ENCODE measurements at regions not wholly inside any gene's neighbourhood (a gene's known extent, or its start where the extent isn't known, plus 50 kb on each side); places are given as distances from the start of the nearest gene placed in this dataset.

DNA sequence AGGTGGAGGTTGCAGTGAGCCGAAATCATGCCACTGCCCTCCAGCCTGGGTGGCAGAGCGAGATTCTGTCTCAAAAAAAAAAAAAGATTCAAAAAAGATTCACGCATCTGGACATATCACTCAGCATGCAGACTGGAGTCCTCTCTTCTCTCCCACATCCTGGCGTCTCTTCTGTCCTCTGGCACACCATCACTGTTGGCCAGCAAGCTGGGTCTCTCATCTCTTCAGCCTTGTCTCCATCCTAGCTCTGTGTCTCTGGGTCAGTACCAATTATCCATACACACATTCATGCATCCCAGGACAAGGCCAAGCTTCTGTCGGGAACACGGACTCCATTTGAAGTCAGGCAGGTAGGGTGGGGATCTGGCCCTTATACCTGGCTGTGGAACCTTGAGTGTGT is 105.5 kb upstream of the MAP1LC3B2 start:
- DNase-seq (ENCODE audit: low read depth in 3 of 3, low spot score in 2 of 3), result no peak

DNA sequence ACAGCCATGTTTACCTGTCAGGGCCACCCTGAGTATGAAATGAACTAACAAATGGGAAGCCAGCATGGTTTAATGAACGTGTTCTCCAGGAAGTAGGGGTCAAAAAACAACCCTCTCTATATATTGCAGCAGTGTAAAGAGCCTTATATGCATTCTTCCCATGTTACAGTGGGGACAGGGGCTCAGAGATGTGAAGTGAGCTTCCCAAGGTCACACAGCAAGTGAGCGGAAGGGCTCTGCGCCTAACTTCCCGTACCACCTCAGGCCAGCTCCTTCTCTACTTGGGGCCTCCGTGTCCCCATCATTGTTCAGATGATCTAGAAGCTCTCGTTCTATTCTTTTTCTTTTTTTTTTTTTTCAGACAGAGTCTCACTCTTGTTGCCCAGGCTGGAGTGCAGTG is 105.1 kb upstream of the MAP1LC3B2 start:
- no peak for DNase-seq (ENCODE audit: low read depth in 3 of 3, low spot score in 2 of 3)

DNA sequence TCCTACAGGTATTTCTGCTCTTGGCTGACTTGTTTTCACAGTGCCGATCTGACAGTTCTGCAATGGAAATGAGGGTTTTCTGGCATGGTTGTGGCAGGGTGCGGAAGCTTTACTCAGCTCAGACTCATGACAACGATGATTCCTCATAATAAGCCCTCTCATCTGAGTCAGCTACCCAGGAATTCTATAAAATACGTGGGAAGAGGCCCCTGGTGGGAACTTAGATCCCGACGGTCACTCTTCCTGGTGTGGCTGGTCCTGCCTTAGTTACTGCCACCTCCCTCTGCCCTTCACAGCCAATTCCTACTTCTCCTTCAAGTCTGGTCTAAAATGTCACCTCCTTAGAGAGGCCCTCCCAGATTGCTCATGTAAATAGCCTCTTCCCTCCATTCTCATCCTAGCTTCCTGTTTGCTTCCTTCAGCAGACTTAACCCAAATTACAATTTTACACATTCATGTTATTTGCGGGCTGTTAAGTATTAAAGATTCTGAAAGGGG is 104.2 kb upstream of the MAP1LC3B2 start:
- no peak for DNase-seq (ENCODE audit: low read depth in 3 of 3, low spot score in 2 of 3)

DNA sequence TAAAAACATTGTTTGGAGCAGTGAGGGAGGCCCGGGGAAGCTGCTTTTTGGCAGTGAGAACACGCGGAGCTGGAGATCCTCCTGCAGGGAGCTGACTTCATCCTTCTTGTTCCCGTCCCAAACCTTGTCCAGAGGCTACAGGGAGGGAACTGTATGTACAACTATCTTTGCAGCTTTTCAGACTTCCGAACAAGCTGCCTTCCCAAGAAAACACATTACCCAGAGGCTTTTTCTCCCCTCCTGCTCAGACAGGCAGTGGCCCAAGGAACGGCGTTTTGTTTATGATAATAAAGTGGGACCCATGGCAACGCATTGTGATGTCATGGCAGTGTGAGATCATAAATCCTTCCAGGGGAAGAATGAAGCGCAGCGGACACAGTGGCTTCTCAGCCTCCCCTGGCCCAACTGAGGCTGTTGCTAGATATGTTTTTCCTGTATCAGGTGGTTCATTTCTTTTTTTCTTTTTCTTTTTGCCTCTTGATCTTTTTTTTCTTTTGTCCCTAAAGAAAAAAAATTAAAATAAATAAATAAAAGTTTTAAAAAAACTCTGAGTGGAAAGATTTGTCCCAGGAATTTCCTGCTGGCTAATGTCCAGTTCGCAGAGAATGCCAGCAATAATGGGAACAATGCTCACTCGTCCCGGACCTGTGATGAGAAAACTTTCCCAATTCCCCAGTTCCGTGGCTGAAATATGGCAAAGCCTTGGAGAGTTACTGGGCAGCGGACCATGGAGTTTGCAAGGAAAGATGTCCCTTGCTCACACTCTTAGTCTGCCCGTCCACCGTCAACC is 103.4 kb upstream of the MAP1LC3B2 start:
- DNase-seq (ENCODE audit: low read depth in 3 of 3, low spot score in 2 of 3), result peak; percentile 90 to 91 (median 90)

- no peak for DNase-seq (ENCODE audit: low read depth in 3 of 3, low spot score in 2 of 3)
Measured at GRCh38 chr12:116456330-116457082, 102.7 kb upstream of the MAP1LC3B2 start.

DNA sequence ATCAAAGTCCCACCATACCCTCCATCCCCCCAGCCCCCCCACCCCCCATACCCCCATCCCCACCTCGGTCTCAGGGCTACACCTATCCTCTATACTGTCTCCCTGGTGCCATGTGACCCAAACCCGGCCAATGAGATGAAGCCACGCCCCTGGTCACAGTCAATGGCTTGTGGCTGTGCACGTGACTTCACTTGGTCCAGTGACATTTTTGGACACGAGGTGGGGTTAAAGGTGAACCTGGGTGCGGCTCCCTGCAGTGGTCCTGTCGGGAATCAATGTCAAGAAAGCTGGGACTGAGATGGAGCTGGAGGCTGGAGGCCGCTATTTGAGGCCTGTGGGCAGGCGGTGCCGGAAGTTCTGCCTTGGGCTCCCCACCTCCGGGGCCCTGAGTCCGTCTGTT is 100.7 kb upstream of the MAP1LC3B2 start:
- DNase-seq (ENCODE audit: low read depth in 3 of 3, low spot score in 2 of 3), result no peak

DNA sequence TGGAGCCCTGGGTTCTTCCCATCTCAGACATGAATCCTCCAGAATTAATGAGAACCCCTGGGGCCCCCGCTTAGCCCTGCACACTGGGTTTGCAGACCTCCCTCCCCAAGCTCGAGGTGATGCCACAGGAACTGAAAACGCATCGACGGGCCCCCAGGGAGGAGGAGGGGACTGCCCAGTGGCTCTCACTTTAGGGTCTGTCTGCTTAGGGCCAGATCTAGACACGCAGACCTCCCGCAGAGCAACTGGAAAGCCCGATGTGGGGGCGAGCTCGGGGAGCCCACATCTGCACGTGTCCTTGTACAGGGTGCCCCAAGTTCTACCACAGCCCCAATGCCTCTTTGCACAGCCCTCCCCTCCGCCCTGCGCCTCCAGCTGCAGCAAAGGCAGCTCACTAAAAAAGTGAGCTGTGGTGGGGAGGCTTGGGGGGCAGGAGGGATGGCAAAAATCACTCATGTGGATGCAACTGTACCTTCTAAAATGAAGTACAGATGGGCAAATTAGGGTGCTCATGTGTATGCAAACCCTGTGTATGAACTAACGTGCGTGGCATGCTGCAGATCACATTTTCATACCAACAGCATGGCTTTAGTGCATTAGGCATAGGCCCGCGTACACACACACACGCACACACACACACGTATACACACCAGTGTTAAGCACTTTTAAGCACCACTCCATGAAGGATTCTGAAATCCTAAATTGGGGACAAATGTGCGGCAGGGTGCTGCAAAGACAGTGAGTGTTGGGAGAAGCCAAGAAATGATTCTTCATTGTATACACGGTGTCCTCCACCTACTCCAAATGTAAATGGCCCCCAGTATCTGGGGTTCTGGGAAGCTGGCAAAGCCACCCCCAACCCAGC is 99.9 kb upstream of the MAP1LC3B2 start:
- DNase-seq (ENCODE audit: low read depth in 3 of 3, low spot score in 2 of 3), result no peak

GRCh38 chr12:116459916-116460663 is 99.1 kb upstream of the MAP1LC3B2 start:
- DNase-seq (ENCODE audit: low read depth in 3 of 3, low spot score in 2 of 3), result no peak

GRCh38 chr12:116461060-116461459 is 98.1 kb upstream of the MAP1LC3B2 start:
- DNase-seq (ENCODE audit: low read depth in 3 of 3, low spot score in 2 of 3), result no peak

GRCh38 chr12:116463366-116463765 is 95.8 kb upstream of the MAP1LC3B2 start:
- DNase-seq (ENCODE audit: low read depth in 3 of 3, low spot score in 2 of 3), result no peak

DNA sequence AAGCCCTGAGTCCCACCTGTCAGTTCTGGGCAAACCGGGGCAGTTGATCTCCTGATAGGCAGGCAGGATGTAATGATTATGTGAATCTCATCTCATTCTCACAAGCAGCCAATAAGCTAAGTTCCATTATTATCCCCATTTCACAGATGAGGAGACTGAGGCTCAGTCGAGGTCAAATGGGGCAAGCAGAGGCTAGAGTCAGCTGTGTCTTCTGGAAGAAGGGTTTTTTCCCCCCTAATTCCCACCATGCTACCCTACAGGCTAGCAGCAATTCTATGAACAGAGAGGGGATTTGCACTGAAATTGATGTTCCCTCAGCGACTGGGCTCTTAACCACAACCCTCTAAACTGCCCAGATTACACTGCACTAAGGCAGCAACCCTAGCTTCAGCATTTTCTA is 93.8 kb upstream of the MAP1LC3B2 start:
- DNase-seq (ENCODE audit: low read depth in 3 of 3, low spot score in 2 of 3), result no peak

DNA sequence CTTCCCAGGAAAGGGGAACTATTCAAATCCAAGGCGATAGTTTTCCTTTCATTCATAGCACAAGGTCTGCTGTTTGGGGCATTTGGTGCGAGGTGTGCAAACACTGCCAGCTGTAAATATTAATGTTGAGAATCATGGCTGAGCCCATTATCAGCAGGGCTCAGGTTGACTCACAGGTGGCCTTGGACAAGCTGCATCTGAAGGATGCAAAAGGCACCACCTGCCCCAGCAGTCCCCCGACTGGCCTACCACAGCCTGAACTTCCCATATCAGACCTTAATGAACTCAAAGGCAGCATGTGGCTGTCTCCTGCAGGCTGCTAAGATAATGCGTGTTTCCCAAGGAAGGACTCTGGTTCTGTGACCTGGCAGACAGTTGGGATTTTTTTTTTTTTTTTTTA is 93.3 kb upstream of the MAP1LC3B2 start:
- DNase-seq (ENCODE audit: low read depth in 3 of 3, low spot score in 2 of 3), result no peak

DNA sequence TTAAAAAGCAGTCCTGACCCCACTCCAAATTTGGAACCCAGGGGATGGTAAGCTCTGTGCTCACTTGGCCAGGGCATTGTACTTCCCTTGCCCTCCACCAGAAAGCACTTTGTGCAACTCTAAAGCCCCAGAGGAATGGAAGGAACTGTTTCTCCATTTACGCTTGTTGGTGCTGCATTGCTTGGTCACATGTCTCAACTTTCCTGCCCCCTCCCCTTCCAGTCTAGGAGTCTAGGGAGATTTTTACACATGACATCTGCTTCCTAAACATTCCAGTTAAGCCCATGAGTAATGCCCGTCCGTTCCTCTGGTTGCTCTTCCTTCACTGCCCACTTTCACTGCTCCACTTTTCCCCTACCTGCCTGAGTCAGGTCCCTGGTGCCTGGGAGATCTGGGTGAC is 92.6 kb upstream of the MAP1LC3B2 start:
- no peak for DNase-seq (ENCODE audit: low read depth in 3 of 3, low spot score in 2 of 3)

GRCh38 chr12:116469344-116469743 is 89.8 kb upstream of the MAP1LC3B2 start:
- DNase-seq (ENCODE audit: low read depth in 3 of 3, low spot score in 2 of 3), result no peak

- no peak for DNase-seq (ENCODE audit: low read depth in 3 of 3, low spot score in 2 of 3)
Measured at GRCh38 chr12:116471544-116471943, 87.6 kb upstream of the MAP1LC3B2 start.

DNA sequence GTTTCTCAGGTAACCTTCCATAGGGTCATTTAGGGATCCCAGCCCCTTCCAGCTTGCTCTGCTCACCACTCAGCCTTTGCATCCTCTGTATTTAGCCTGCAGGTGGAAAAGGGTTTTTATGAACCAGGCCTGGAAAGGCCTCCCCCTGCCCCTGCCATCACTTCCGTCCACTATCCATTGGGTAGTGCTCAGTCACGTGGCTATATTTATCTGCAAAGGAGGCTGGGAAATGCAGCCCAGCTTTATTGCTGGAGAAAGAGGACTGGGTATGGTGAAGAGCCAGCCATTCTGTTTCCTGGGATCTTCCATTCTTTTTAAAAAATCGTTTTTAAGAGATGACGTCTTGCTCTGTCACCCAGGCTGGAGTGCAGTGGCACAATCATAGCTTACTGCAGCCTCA is 87.0 kb upstream of the MAP1LC3B2 start:
- DNase-seq (ENCODE audit: low read depth in 3 of 3, low spot score in 2 of 3), result no peak

- DNase-seq (ENCODE audit: low read depth in 3 of 3, low spot score in 2 of 3), result no peak
Measured at GRCh38 chr12:116473416-116473815, 85.8 kb upstream of the MAP1LC3B2 start.

DNA sequence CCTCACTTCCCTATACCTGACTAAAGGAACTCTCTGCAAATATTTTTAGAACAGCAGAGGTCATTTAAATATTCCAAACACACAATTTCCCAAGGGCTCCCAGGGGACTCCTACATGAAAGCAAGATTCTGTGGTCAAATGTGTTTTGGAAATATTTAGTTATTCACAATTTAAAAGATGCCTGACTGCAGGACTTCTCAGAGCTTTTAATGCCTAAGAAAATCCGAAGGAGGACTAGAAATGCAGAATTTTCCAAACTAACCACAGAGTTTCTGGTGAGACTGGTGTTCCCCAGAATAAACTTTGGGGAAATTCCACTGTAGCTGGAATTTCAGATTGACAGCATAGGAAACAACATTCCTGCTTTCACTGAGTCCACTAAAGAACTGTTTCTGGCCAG is 84.8 kb upstream of the MAP1LC3B2 start:
- no peak for DNase-seq (ENCODE audit: low read depth in 3 of 3, low spot score in 2 of 3)

- DNase-seq (ENCODE audit: low read depth in 3 of 3, low spot score in 2 of 3), result no peak
Measured at GRCh38 chr12:116474899-116475298, 84.3 kb upstream of the MAP1LC3B2 start.

GRCh38 chr12:116476227-116476822 is 82.9 kb upstream of the MAP1LC3B2 start:
- no peak for DNase-seq (ENCODE audit: low read depth in 3 of 3, low spot score in 2 of 3)
